Liver (tissue), 3 donors: ENCODE measurements at regions not wholly inside any gene's neighbourhood (a gene's known extent, or its start where the extent isn't known, plus 50 kb on each side); places are given as distances from the start of the nearest gene placed in this dataset.

ENCODE experiments used
- FOXA2 ChIP-seq: IDR thresholded peaks from 2 replicates; pipeline ENCODE4 v1.6.1; 2016; ENCODE audit warnings: antibody characterized with exemption
- GABPA ChIP-seq, 2 donors: IDR thresholded peaks in 1 of 2; conservative IDR thresholded peaks in 1 of 2; 2 replicates each; pipeline ENCODE4 v1.6.1; 2016; ENCODE audit warnings: antibody characterized with exemption in 2 of 2, mild to moderate bottlenecking in 1 of 2, moderate library complexity in 1 of 2
- MAX ChIP-seq: IDR thresholded peaks from 2 replicates; pipeline ENCODE4 v1.6.1; 2016; ENCODE audit warnings: antibody characterized with exemption
- RAD21 ChIP-seq, 2 donors: IDR thresholded peaks; 2 replicates each; pipeline ENCODE4 v1.6.1; 2016; ENCODE audit warnings: antibody characterized with exemption in 2 of 2, mild to moderate bottlenecking in 2 of 2
- YY1 ChIP-seq: IDR thresholded peaks from 2 replicates; pipeline ENCODE4 v1.6.1; 2016; ENCODE audit warnings: antibody characterized with exemption, mild to moderate bottlenecking
- TF ChIP-seq, protein P1 (sequence below): fragments of 150-350 bp; IDR thresholded peaks from 2 replicates; pipeline ENCODE4 v1.5.1; 2017; ENCODE audit warnings: improper control_type of control experiment, low read depth, low read length; ENCODE audit not compliant: missing input control
- TF ChIP-seq, protein P2 (sequence below): IDR thresholded peaks from 2 replicates; pipeline ENCODE4 v1.6.1; 2016; ENCODE audit warnings: antibody characterized with exemption
- TF ChIP-seq, protein P3 (sequence below): IDR thresholded peaks from 2 replicates; pipeline ENCODE4 v1.6.1; 2016; ENCODE audit warnings: antibody characterized with exemption, mild to moderate bottlenecking
- donor health status: healthy.
- donor health status: healthy.

DNA sequence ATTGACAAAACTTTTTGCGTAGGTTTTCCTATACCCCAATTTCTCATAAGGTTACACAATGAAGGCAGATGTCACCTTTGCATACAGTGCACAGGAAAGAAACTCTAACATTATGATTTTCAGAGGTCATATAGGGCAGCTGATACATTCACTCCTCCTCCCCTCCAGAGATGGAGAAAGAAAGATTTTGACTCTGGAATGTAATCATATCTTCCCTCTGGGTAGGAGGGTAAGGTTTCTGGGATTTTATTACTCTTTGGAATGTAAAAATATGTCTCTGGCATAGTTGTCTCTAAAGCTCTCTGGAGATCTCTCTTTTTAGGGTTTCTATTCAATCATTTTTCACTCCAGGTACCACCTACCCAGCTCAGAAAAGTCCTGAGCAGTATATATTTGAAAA, 398.3 kb downstream of the GPD2 start:
- TF ChIP-seq MAX = no peak
- TF ChIP-seq, protein P1, sequence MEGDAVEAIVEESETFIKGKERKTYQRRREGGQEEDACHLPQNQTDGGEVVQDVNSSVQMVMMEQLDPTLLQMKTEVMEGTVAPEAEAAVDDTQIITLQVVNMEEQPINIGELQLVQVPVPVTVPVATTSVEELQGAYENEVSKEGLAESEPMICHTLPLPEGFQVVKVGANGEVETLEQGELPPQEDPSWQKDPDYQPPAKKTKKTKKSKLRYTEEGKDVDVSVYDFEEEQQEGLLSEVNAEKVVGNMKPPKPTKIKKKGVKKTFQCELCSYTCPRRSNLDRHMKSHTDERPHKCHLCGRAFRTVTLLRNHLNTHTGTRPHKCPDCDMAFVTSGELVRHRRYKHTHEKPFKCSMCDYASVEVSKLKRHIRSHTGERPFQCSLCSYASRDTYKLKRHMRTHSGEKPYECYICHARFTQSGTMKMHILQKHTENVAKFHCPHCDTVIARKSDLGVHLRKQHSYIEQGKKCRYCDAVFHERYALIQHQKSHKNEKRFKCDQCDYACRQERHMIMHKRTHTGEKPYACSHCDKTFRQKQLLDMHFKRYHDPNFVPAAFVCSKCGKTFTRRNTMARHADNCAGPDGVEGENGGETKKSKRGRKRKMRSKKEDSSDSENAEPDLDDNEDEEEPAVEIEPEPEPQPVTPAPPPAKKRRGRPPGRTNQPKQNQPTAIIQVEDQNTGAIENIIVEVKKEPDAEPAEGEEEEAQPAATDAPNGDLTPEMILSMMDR = no peak
- TF ChIP-seq YY1 = no peak
- no peak for TF ChIP-seq GABPA (IDR thresholded peaks at IDR 0.05 in 1 of 2, conservative IDR thresholded peaks at IDR 0.05 in 1 of 2)
- no peak for TF ChIP-seq RAD21 (IDR thresholded peaks at IDR 0.05)
- TF ChIP-seq, protein P2, sequence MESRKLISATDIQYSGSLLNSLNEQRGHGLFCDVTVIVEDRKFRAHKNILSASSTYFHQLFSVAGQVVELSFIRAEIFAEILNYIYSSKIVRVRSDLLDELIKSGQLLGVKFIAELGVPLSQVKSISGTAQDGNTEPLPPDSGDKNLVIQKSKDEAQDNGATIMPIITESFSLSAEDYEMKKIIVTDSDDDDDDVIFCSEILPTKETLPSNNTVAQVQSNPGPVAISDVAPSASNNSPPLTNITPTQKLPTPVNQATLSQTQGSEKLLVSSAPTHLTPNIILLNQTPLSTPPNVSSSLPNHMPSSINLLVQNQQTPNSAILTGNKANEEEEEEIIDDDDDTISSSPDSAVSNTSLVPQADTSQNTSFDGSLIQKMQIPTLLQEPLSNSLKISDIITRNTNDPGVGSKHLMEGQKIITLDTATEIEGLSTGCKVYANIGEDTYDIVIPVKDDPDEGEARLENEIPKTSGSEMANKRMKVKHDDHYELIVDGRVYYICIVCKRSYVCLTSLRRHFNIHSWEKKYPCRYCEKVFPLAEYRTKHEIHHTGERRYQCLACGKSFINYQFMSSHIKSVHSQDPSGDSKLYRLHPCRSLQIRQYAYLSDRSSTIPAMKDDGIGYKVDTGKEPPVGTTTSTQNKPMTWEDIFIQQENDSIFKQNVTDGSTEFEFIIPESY = no peak
- TF ChIP-seq, protein P3, sequence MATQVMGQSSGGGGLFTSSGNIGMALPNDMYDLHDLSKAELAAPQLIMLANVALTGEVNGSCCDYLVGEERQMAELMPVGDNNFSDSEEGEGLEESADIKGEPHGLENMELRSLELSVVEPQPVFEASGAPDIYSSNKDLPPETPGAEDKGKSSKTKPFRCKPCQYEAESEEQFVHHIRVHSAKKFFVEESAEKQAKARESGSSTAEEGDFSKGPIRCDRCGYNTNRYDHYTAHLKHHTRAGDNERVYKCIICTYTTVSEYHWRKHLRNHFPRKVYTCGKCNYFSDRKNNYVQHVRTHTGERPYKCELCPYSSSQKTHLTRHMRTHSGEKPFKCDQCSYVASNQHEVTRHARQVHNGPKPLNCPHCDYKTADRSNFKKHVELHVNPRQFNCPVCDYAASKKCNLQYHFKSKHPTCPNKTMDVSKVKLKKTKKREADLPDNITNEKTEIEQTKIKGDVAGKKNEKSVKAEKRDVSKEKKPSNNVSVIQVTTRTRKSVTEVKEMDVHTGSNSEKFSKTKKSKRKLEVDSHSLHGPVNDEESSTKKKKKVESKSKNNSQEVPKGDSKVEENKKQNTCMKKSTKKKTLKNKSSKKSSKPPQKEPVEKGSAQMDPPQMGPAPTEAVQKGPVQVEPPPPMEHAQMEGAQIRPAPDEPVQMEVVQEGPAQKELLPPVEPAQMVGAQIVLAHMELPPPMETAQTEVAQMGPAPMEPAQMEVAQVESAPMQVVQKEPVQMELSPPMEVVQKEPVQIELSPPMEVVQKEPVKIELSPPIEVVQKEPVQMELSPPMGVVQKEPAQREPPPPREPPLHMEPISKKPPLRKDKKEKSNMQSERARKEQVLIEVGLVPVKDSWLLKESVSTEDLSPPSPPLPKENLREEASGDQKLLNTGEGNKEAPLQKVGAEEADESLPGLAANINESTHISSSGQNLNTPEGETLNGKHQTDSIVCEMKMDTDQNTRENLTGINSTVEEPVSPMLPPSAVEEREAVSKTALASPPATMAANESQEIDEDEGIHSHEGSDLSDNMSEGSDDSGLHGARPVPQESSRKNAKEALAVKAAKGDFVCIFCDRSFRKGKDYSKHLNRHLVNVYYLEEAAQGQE = no peak
- no peak for TF ChIP-seq FOXA2
